HCT116 (cell line): ENCODE measurements at regions not wholly inside any gene's neighbourhood (a gene's known extent, or its start where the extent isn't known, plus 50 kb on each side); places are given as distances from the start of the nearest gene placed in this dataset.

Experiments
- ATAC-seq: fragments of 200-7000 bp; cut with Tn5 transposase; 2 replicates; pipeline ENCODE4 v1.9.1; 2020; ENCODE audit warnings: mild to moderate bottlenecking, moderate library complexity
- BruUV-seq: library from RNA; stranded (reverse); fragments of 400-500 nt; replicated peaks from 2 replicates; lab custom pipeline; 2021; lab: Mats Ljungman, UMichigan
- CTCF ChIA-PET: fragments of 300-600 bp; sonication (Branson Sonifier 250); formaldehyde crosslinking; loops from one replicate; lab custom pipeline; 2021; ENCODE audit warnings: antibody characterized with exemption; lab: Charles Lee
- POLR2A ChIA-PET: fragments of 300-600, 350-600 bp; sonication (Branson Sonifier 250); formaldehyde crosslinking; loops from one replicate; lab custom pipeline; 2021; ENCODE audit warnings: antibody characterized with exemption; lab: Charles Lee
- RAD21 ChIA-PET, 2 experiments: fragments of 300-600 bp; sonication (Branson Sonifier 250); formaldehyde crosslinking; loops; one replicate each; lab custom pipeline; 2023; ENCODE audit warnings: low total read pairs in 2 of 2; ENCODE audit not compliant: uncharacterized antibody in 2 of 2, unreplicated experiment in 2 of 2, low non-redundant PET in 1 of 2; lab: Charles Lee
- DNase-seq: peaks from one replicate; pipeline ENCODE4 v3.0.0-alpha.2; 2010; ENCODE audit warnings: low read depth, low spot score
- H2AFZ ChIP-seq: fragments of 200-600 bp; shearing (Covaris generic), sonication (generic); 2 replicates; pipeline ENCODE4 v1.6.1; 2017; ENCODE audit warnings: low read depth, mixed run types, mixed read lengths, antibody characterized with exemption, low read length; ENCODE audit not compliant: poor library complexity, severe bottlenecking
- H3K27ac ChIP-seq: 2 replicates; pipeline ENCODE4 v1.5.1; 2012; ENCODE audit warnings: low read depth, low read length
- H3K27me3 ChIP-seq: fragments of 200-600 bp; sonication (generic); 2 replicates; pipeline ENCODE4 v1.6.1; 2016; ENCODE audit warnings: mixed run types, low read length, mixed read lengths; ENCODE audit not compliant: insufficient read depth
- H3K36me3 ChIP-seq, 2 experiments: fragments of 200-500 bp in 1 of 2; fragments of 200-600 bp in 1 of 2; sonication (Bioruptor generic) in 1 of 2; sonication (generic) in 1 of 2; 2 replicates each; pipeline versions ENCODE4 v1.5.1 to v1.6.1; 2014 to 2016; ENCODE audit warnings: low read length in 2 of 2, inconsistent platforms in 1 of 2, mixed read lengths in 1 of 2, mixed run types in 1 of 2; ENCODE audit not compliant: insufficient read depth in 2 of 2, control insufficient read depth in 1 of 2
- H3K4me1 ChIP-seq, 2 experiments: fragments of 200-600 bp in 1 of 2; sonication (generic) in 1 of 2; 2 replicates each; pipeline versions ENCODE4 v1.5.1 to v1.6.1; 2012 to 2017; ENCODE audit warnings: low read length in 2 of 2, inconsistent platforms in 1 of 2, mild to moderate bottlenecking in 1 of 2, mixed read lengths in 1 of 2, mixed run types in 1 of 2, moderate library complexity in 1 of 2; ENCODE audit not compliant: insufficient read depth in 2 of 2, control insufficient read depth in 1 of 2
- H3K4me2 ChIP-seq: fragments of 200-600 bp; sonication (generic); 2 replicates; pipeline ENCODE4 v1.6.1; 2017; ENCODE audit warnings: mixed run types, low read length, mixed read lengths
- H3K4me3 ChIP-seq, 2 experiments: fragments of 200-600 bp in 1 of 2; sonication (generic) in 1 of 2; replicated peaks in 1 of 2; 2 replicates each; pipeline ENCODE4 v1.5.1; 2011 to 2016; ENCODE audit warnings: low read length in 2 of 2, control low read depth in 1 of 2, low read depth in 1 of 2, mild to moderate bottlenecking in 1 of 2, mixed read lengths in 1 of 2, mixed run types in 1 of 2
- H3K79me2 ChIP-seq: fragments of 200-600 bp; sonication (generic); 2 replicates; pipeline ENCODE4 v1.6.1; 2017; ENCODE audit warnings: mild to moderate bottlenecking, mixed run types, low read length, moderate library complexity, mixed read lengths; ENCODE audit not compliant: insufficient read depth
- H3K9ac ChIP-seq: fragments of 200-600 bp; sonication (generic); 2 replicates; pipeline ENCODE4 v1.6.1; 2016; ENCODE audit warnings: low read length, mixed read lengths
- H3K9me2 ChIP-seq: fragments of 200-600 bp; sonication (generic), shearing (Covaris generic); 2 replicates; pipeline ENCODE4 v1.6.1; 2017; ENCODE audit warnings: mixed run types, mild to moderate bottlenecking, moderate library complexity; ENCODE audit not compliant: insufficient read depth
- H3K9me3 ChIP-seq, 2 experiments: fragments of 200-500 bp in 1 of 2; fragments of 200-600 bp in 1 of 2; sonication (Bioruptor generic) in 1 of 2; sonication (generic) in 1 of 2; 2 replicates each; pipeline ENCODE4 v1.6.1; 2014 to 2017; ENCODE audit warnings: low read length in 2 of 2, mixed read lengths in 2 of 2, inconsistent platforms in 1 of 2, low read depth in 1 of 2, mild to moderate bottlenecking in 1 of 2, mixed run types in 1 of 2, moderate library complexity in 1 of 2; ENCODE audit not compliant: control insufficient read depth in 1 of 2, insufficient read depth in 1 of 2
- H4K20me1 ChIP-seq: fragments of 200-600 bp; sonication (generic), shearing (Covaris generic); 2 replicates; pipeline ENCODE4 v1.6.1; 2017; ENCODE audit warnings: mixed run types, mild to moderate bottlenecking, moderate library complexity; ENCODE audit not compliant: insufficient read depth
- CBX3 ChIP-seq: IDR thresholded peaks from 2 replicates; pipeline ENCODE4 v1.6.1; 2012; ENCODE audit warnings: low read depth
- EGR1 ChIP-seq: IDR thresholded peaks from 2 replicates; pipeline ENCODE4 v1.6.1; 2012; ENCODE audit warnings: low read depth
- EZH2 ChIP-seq: fragments of 200-600 bp; sonication (generic); IDR thresholded peaks from 2 replicates; pipeline ENCODE4 v1.6.1; 2017; ENCODE audit warnings: antibody characterized with exemption, mixed run types
- FOSL1 ChIP-seq: IDR thresholded peaks from 2 replicates; pipeline ENCODE4 v1.6.1; 2012; ENCODE audit warnings: low read depth
- POLR2A ChIP-seq: IDR thresholded peaks from 2 replicates; pipeline ENCODE4 v1.7.0; 2011; ENCODE audit warnings: borderline replicate concordance; ENCODE audit not compliant: insufficient read depth, insufficient read length; ENCODE audit errors: extremely low read depth
- REST ChIP-seq: IDR thresholded peaks from 2 replicates; pipeline ENCODE4 v1.6.1; 2012; ENCODE audit warnings: low read depth
- SIN3A ChIP-seq: IDR thresholded peaks from 2 replicates; pipeline ENCODE4 v1.6.1; 2012; ENCODE audit warnings: low read depth
- YY1 ChIP-seq: IDR thresholded peaks from 2 replicates; pipeline ENCODE4 v1.6.1; 2011; ENCODE audit warnings: low read length, low read depth, moderate library complexity, mild to moderate bottlenecking; ENCODE audit not compliant: insufficient replicate concordance; ENCODE audit errors: extremely low read depth
- ZFX ChIP-seq: fragments of 450-650 bp; IDR thresholded peaks from 2 replicates; pipeline ENCODE4 v1.6.1; 2017
- ZNF274 ChIP-seq: fragments of 200-500 bp; sonication (Bioruptor generic); IDR thresholded peaks from 2 replicates; pipeline ENCODE4 v1.6.1; 2014; ENCODE audit warnings: mild to moderate bottlenecking, low read depth, low read length, inconsistent platforms
- intact Hi-C: fragments of 100-400 bp; cut with micrococcal nuclease; formaldehyde crosslinking; loops from 2 replicates; pipeline ENCODE4 v1.10.0; 2022
- TF ChIP-seq, protein P1 (sequence below): IDR thresholded peaks from 2 replicates; pipeline ENCODE4 v1.6.1; 2012

DNA sequence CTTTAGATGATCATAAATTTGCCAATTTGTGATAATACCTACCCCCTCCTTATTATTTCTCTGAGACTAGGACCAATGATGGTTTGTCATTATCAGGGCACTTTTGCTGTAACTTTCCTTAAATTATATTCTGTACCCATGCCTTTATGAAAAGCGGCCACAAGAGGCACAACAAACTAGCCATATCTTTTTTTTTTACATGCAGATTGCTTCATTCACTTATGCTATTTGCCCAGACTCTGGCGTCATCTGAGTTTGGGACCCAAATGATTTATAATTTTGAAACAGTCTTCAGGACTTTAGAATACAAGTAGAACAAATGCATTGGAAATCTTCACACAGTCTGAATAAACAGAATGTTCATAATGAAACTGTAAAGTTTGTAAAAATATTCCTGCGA lies 408.1 kb downstream of the MAT2B start:
- no peak overlapping the region for H2AFZ ChIP-seq
- ATAC-seq (no peak), DNase-seq (no peak)
- CTCF ChIA-PET = no interaction called here
- H3K79me2 ChIP-seq = no peaks in the 10 kb centered on the region
- RAD21 ChIA-PET = no interaction called here
- POLR2A ChIA-PET = no interaction called here
- H3K27ac ChIP-seq = no peak overlapping the region
- no peaks in the 10 kb centered on the region; the same call in 1 of the 2 replicates for H4K20me1 ChIP-seq
- no peak overlapping the region for H3K4me2 ChIP-seq
- no peaks in the 10 kb centered on the region; a peak in 1 of 4 replicates for H3K9me3 ChIP-seq
- H3K9ac ChIP-seq = no peak overlapping the region
- H3K4me3 ChIP-seq = no peak overlapping the region
- no peaks in the 10 kb centered on the region for H3K9me2 ChIP-seq
- no peaks in the 10 kb centered on the region for H3K27me3 ChIP-seq
- TF ChIP-seq EGR1 (no peak), CBX3 (no peak), ZNF274 (no peak), SIN3A (no peak), FOSL1 (no peak), REST (no peak), ZFX (no peak), YY1 (no peak), EZH2 (no peak), POLR2A (no peak)
- TF ChIP-seq, protein P1, sequence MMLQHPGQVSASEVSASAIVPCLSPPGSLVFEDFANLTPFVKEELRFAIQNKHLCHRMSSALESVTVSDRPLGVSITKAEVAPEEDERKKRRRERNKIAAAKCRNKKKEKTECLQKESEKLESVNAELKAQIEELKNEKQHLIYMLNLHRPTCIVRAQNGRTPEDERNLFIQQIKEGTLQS = no peak
- H3K4me1 ChIP-seq = no peaks in the 10 kb centered on the region
- BruUV-seq = no TSS peak
- H3K36me3 ChIP-seq = no peaks in the 10 kb centered on the region
- intact Hi-C loops = no loop called here
